M059J (cell line): ENCODE measurements at regions not wholly inside any gene's neighbourhood (a gene's known extent, or its start where the extent isn't known, plus 50 kb on each side); places are given as distances from the start of the nearest gene placed in this dataset.

Experiments
- DNase-seq: peaks from one replicate; pipeline ENCODE4 v3.0.0-alpha.2; 2012; ENCODE audit warnings: low read depth

- no peak for DNase-seq
Observed at GRCh38 chr2:128578406-128579390, 260.0 kb upstream of the HS6ST1 start.

- no peak for DNase-seq
Observed at GRCh38 chr2:128579825-128580224, 261.2 kb upstream of the HS6ST1 start.

GRCh38 chr2:128580988-128581848, 262.6 kb upstream of the HS6ST1 start:
- DNase-seq, result no peak

GRCh38 chr2:128581849-128582244, 263.2 kb upstream of the HS6ST1 start:
- DNase-seq, result no peak

GRCh38 chr2:128584296-128584890, 265.7 kb upstream of the HS6ST1 start:
- DNase-seq, result no peak

GRCh38 chr2:128585706-128586105, 267.0 kb upstream of the HS6ST1 start:
- DNase-seq, result peak; percentile 46

- DNase-seq, result no peak
Observed at GRCh38 chr2:128589681-128590080, 271.0 kb upstream of the HS6ST1 start.

- no peak for DNase-seq
Observed at GRCh38 chr2:128590309-128591021, 271.8 kb upstream of the HS6ST1 start.

GRCh38 chr2:128591022-128591860, 272.6 kb upstream of the HS6ST1 start:
- no peak for DNase-seq

GRCh38 chr2:128591861-128592822, 273.5 kb upstream of the HS6ST1 start:
- no peak for DNase-seq

GRCh38 chr2:128593518-128593878, 274.8 kb upstream of the HS6ST1 start:
- DNase-seq, result no peak

GRCh38 chr2:128593879-128594650, 275.4 kb upstream of the HS6ST1 start:
- DNase-seq, result no peak

- no peak for DNase-seq
Observed at GRCh38 chr2:128594651-128594910, 275.9 kb upstream of the HS6ST1 start.

- no peak for DNase-seq
Observed at GRCh38 chr2:128594953-128595677, 276.4 kb upstream of the HS6ST1 start.

- no peak for DNase-seq
Observed at GRCh38 chr2:128595763-128596395, 277.2 kb upstream of the HS6ST1 start.

GRCh38 chr2:128596396-128597120, 277.9 kb upstream of the HS6ST1 start:
- DNase-seq, result no peak

GRCh38 chr2:128597121-128597762, 278.6 kb upstream of the HS6ST1 start:
- no peak for DNase-seq
